Hepatocyte (in vitro differentiated cells): ENCODE measurements at regions not wholly inside any gene's neighbourhood (a gene's known extent, or its start where the extent isn't known, plus 50 kb on each side); places are given as distances from the start of the nearest gene placed in this dataset. TPM values are rescaled to one million over a fixed set of nuclear protein-coding genes. Genes with fewer than 3 reads are reported as not detected.

Experiments used
- DNase-seq: peaks from one replicate; pipeline ENCODE4 v3.0.0-alpha.2; 2016; ENCODE audit warnings: low spot score
- H2AFZ ChIP-seq: fragments of 200-600 bp; sonication (generic); 2 replicates; pipeline ENCODE4 v1.6.0; 2016; ENCODE audit warnings: antibody characterized with exemption, mild to moderate bottlenecking
- H3K27ac ChIP-seq: fragments of 200-600 bp; sonication (generic); 2 replicates; pipeline ENCODE4 v1.5.1; 2016; ENCODE audit warnings: mild to moderate bottlenecking
- H3K27me3 ChIP-seq: fragments of 200-600 bp; sonication (generic); 2 replicates; pipeline ENCODE4 v1.6.1; 2016
- H3K36me3 ChIP-seq: fragments of 200-600 bp; sonication (generic); replicated peaks from 2 replicates; pipeline ENCODE4 v1.5.1; 2016; ENCODE audit warnings: low read depth; ENCODE audit not compliant: insufficient read depth
- H3K4me1 ChIP-seq: fragments of 200-600 bp; sonication (generic); 2 replicates; pipeline ENCODE4 v1.5.1; 2016; ENCODE audit warnings: mild to moderate bottlenecking, moderate library complexity; ENCODE audit not compliant: insufficient read depth
- H3K4me2 ChIP-seq: fragments of 200-600 bp; sonication (generic); 2 replicates; pipeline ENCODE4 v1.6.0; 2016
- H3K4me3 ChIP-seq: fragments of 200-600 bp; sonication (generic); 2 replicates; pipeline ENCODE4 v1.5.1; 2016; ENCODE audit warnings: mild to moderate bottlenecking
- H3K79me2 ChIP-seq: fragments of 200-600 bp; sonication (generic); 2 replicates; pipeline ENCODE4 v1.6.0; 2017; ENCODE audit warnings: mild to moderate bottlenecking
- H3K9me2 ChIP-seq: fragments of 200-600 bp; sonication (generic); replicated peaks from 2 replicates; pipeline ENCODE4 v1.6.0; 2017; ENCODE audit warnings: mild to moderate bottlenecking; ENCODE audit not compliant: insufficient read depth
- H3K9me3 ChIP-seq: fragments of 200-600 bp; sonication (generic); 2 replicates; pipeline ENCODE4 v1.5.1; 2016; ENCODE audit warnings: low read depth, mild to moderate bottlenecking
- H4K20me1 ChIP-seq: fragments of 200-600 bp; sonication (generic); 2 replicates; pipeline ENCODE4 v1.6.0; 2016; ENCODE audit warnings: mild to moderate bottlenecking; ENCODE audit not compliant: insufficient read depth, poor library complexity, severe bottlenecking
- CTCF ChIP-seq: fragments of 200-600 bp; sonication (generic); IDR thresholded peaks from 2 replicates; pipeline ENCODE4 v1.5.1; 2016; ENCODE audit warnings: antibody characterized with exemption, mild to moderate bottlenecking; ENCODE audit not compliant: poor library complexity
- EZH2 ChIP-seq: fragments of 200-600 bp; sonication (generic); IDR thresholded peaks from 2 replicates; pipeline ENCODE4 v1.6.1; 2016; ENCODE audit warnings: antibody characterized with exemption, mild to moderate bottlenecking, borderline replicate concordance
- EZH2phosphoT487 ChIP-seq: fragments of 200-600 bp; sonication (generic); IDR thresholded peaks from one replicate; pipeline ENCODE4 v1.6.1; 2018; ENCODE audit warnings: antibody characterized with exemption, mild to moderate bottlenecking, low read depth, moderate library complexity; ENCODE audit not compliant: unreplicated experiment, severe bottlenecking
- WGBS: methylation state at CpG from one replicate; pipeline ENCODE4 v1.1.6; 2016; ENCODE audit warnings: low lambda C conversion rate; ENCODE audit errors: missing lambda C conversion rate; 5-methylcytosine and 5-hydroxymethylcytosine counted together
- small RNA-seq: library from RNA; depleted of rRNA; stranded (forward); fragments of <200 nt; gene quantifications from one replicate; pipeline ENCODE3, GENCODE V24; 2014

- H3K9me3 ChIP-seq, result no peaks in the 10 kb centered on the region
- no peak overlapping the region for H3K4me2 ChIP-seq
- H3K36me3 ChIP-seq, result no peaks in the 10 kb centered on the region
- H3K4me1 ChIP-seq, result no peaks in the 10 kb centered on the region
- H3K9me2 ChIP-seq, result no peaks in the 10 kb centered on the region
- TF ChIP-seq EZH2, result no peak
- no peak for TF ChIP-seq CTCF
- TF ChIP-seq EZH2phosphoT487, result no peak
- H2AFZ ChIP-seq, result no peak overlapping the region
- H4K20me1 ChIP-seq, result no peaks in the 10 kb centered on the region
- H3K27me3 ChIP-seq, result no peaks in the 10 kb centered on the region
- H3K4me3 ChIP-seq, result no peak overlapping the region
- H3K27ac ChIP-seq, result no peak overlapping the region
- no peak for DNase-seq
- WGBS, result 69% methylated on average over 1 of the region's 1 CpG
- H3K79me2 ChIP-seq, result no peaks in the 10 kb centered on the region
Observed at GRCh38 chr12:43636725-43637463, 84.9 kb upstream of the ADAMTS20 start.

- Histone ChIP-seq H3K79me2 (no peaks in the 10 kb centered on the region), H3K9me2 (no peaks in the 10 kb centered on the region)
- WGBS, result 78% methylated on average over 2 of the region's 2 CpGs
Observed at GRCh38 chr12:43621262-43621661, 69.3 kb upstream of the ADAMTS20 start.

GRCh38 chr12:43602738-43603137 is 50.7 kb upstream of the ADAMTS20 start:
- H3K4me1 ChIP-seq, result no peaks in the 10 kb centered on the region
- no peaks in the 10 kb centered on the region for H4K20me1 ChIP-seq
- DNase-seq, result no peak
- no peaks in the 10 kb centered on the region for H3K79me2 ChIP-seq
- WGBS, result 56% methylated on average over 4 of the region's 4 CpGs
- no peak overlapping the region for H3K27ac ChIP-seq
- H3K4me2 ChIP-seq, result no peak overlapping the region
- H3K9me2 ChIP-seq, result no peaks in the 10 kb centered on the region
- no peaks in the 10 kb centered on the region for H3K9me3 ChIP-seq
- H3K36me3 ChIP-seq, result no peaks in the 10 kb centered on the region
- TF ChIP-seq EZH2 (no peak), EZH2phosphoT487 (no peak), CTCF (no peak)
- H3K4me3 ChIP-seq, result no peak overlapping the region
- no peak overlapping the region for H2AFZ ChIP-seq
- no peaks in the 10 kb centered on the region for H3K27me3 ChIP-seq

More at GRCh38 chr12:43621262-43621661, 69.3 kb upstream of the ADAMTS20 start:
- Histone ChIP-seq H3K27me3 (no peaks in the 10 kb centered on the region), H3K4me1 (no peaks in the 10 kb centered on the region), H3K27ac (no peak overlapping the region), H2AFZ (no peak overlapping the region), H4K20me1 (no peaks in the 10 kb centered on the region), H3K9me3 (no peaks in the 10 kb centered on the region), H3K36me3 (no peaks in the 10 kb centered on the region), H3K4me3 (no peak overlapping the region), H3K4me2 (no peak overlapping the region)
- no peak for DNase-seq
- TF ChIP-seq EZH2phosphoT487 (no peak), EZH2 (no peak), CTCF (no peak)

Small RNA genes in the stretch of these regions (small RNA-seq; reads per million reads assigned to genes)
- gene AC090525.3, result not detected
